ENCODE measurements at regions not wholly inside any gene's neighbourhood (a gene's known extent, or its start where the extent isn't known, plus 50 kb on each side); places are given as distances from the start of the nearest gene placed in this dataset.

- Histone ChIP-seq H3K4me3 (replicated peaks; ENCODE audit: low read depth, low read length) (no peak overlapping the region), H3K27me3 (replicated peaks; ENCODE audit: control insufficient read depth, insufficient read depth, low read length) (no peaks in the 10 kb centered on the region; the same call in 1 of the 2 replicates), H3K36me3 (ENCODE audit: control insufficient read depth, insufficient read depth, low read length) (no peaks in the 10 kb centered on the region)
- no peak for DNase-seq (ENCODE audit: extremely low read depth, insufficient read length)
- TF ChIP-seq CTCF (IDR thresholded peaks at IDR 0.05; ENCODE audit: insufficient read depth, low read length, poor library complexity, severe bottlenecking), result no peak
Observed at GRCh38 chr9:117873664-117874063, 169.5 kb downstream of the TLR4 start.

- no peak for DNase-seq (ENCODE audit: extremely low read depth, insufficient read length)
- Histone ChIP-seq H3K27me3 (replicated peaks; ENCODE audit: control insufficient read depth, insufficient read depth, low read length) (no peaks in the 10 kb centered on the region; the same call in 1 of the 2 replicates), H3K36me3 (ENCODE audit: control insufficient read depth, insufficient read depth, low read length) (no peaks in the 10 kb centered on the region), H3K4me3 (replicated peaks; ENCODE audit: low read depth, low read length) (no peak overlapping the region)
- TF ChIP-seq CTCF (IDR thresholded peaks at IDR 0.05; ENCODE audit: insufficient read depth, low read length, poor library complexity, severe bottlenecking), result no peak
Observed at GRCh38 chr9:117875886-117876285, 171.7 kb downstream of the TLR4 start.

GRCh38 chr9:117882171-117882570 lies 178.0 kb downstream of the TLR4 start:
- TF ChIP-seq CTCF (IDR thresholded peaks at IDR 0.05; ENCODE audit: insufficient read depth, low read length, poor library complexity, severe bottlenecking), result no peak
- Histone ChIP-seq H3K4me3 (replicated peaks; ENCODE audit: low read depth, low read length) (no peak overlapping the region), H3K27me3 (replicated peaks; ENCODE audit: control insufficient read depth, insufficient read depth, low read length) (no peaks in the 10 kb centered on the region), H3K36me3 (ENCODE audit: control insufficient read depth, insufficient read depth, low read length) (no peaks in the 10 kb centered on the region)
- DNase-seq (ENCODE audit: extremely low read depth, insufficient read length), result no peak

- no peak for TF ChIP-seq CTCF (IDR thresholded peaks at IDR 0.05; ENCODE audit: insufficient read depth, low read length, poor library complexity, severe bottlenecking)
- no peak for DNase-seq (ENCODE audit: extremely low read depth, insufficient read length)
- Histone ChIP-seq H3K27me3 (replicated peaks; ENCODE audit: control insufficient read depth, insufficient read depth, low read length) (no peaks in the 10 kb centered on the region), H3K36me3 (ENCODE audit: control insufficient read depth, insufficient read depth, low read length) (no peaks in the 10 kb centered on the region), H3K4me3 (replicated peaks; ENCODE audit: low read depth, low read length) (no peak overlapping the region)
Observed at GRCh38 chr9:117886616-117887015, 182.4 kb downstream of the TLR4 start.

GRCh38 chr9:117887383-117887782 lies 183.2 kb downstream of the TLR4 start:
- Histone ChIP-seq H3K36me3 (ENCODE audit: control insufficient read depth, insufficient read depth, low read length) (no peaks in the 10 kb centered on the region), H3K4me3 (replicated peaks; ENCODE audit: low read depth, low read length) (no peak overlapping the region), H3K27me3 (replicated peaks; ENCODE audit: control insufficient read depth, insufficient read depth, low read length) (no peaks in the 10 kb centered on the region)
- no peak for TF ChIP-seq CTCF (IDR thresholded peaks at IDR 0.05; ENCODE audit: insufficient read depth, low read length, poor library complexity, severe bottlenecking)
- DNase-seq (ENCODE audit: extremely low read depth, insufficient read length), result no peak

- H3K27me3 ChIP-seq (replicated peaks; ENCODE audit: control insufficient read depth, insufficient read depth, low read length), result no peaks in the 10 kb centered on the region
- no peak for DNase-seq (ENCODE audit: extremely low read depth, insufficient read length)
- H3K36me3 ChIP-seq (ENCODE audit: control insufficient read depth, insufficient read depth, low read length), result no peaks in the 10 kb centered on the region
- no peak for TF ChIP-seq CTCF (IDR thresholded peaks at IDR 0.05; ENCODE audit: insufficient read depth, low read length, poor library complexity, severe bottlenecking)
- H3K4me3 ChIP-seq (replicated peaks; ENCODE audit: low read depth, low read length), result no peak overlapping the region
Observed at GRCh38 chr9:117887941-117888340, 183.7 kb downstream of the TLR4 start.
